ENCODE measurements at regions not wholly inside any gene's neighbourhood (a gene's known extent, or its start where the extent isn't known, plus 50 kb on each side); places are given as distances from the start of the nearest gene placed in this dataset.

- no peak for ATAC-seq
These were observed 760.6 kb downstream of the EFNB2 start for GRCh38 chr13:105774739-105775460.

GRCh38 chr13:105773863-105774538 lies 761.5 kb downstream of the EFNB2 start:
- no peak for TF ChIP-seq CTCF (IDR thresholded peaks at IDR 0.05)
- Histone ChIP-seq H3K9me3 (no peaks in the 10 kb centered on the region), H3K36me3 (ENCODE audit: low read depth) (no peaks in the 10 kb centered on the region), H3K4me1 (ENCODE audit: low read depth) (no peaks in the 10 kb centered on the region), H3K4me3 (no peak overlapping the region)
- DNase-seq: no peak
- ATAC-seq: no peak
- intact Hi-C loops (cut with DNase I, micrococcal nuclease): no loop called here

More at GRCh38 chr13:105774739-105775460, 760.6 kb downstream of the EFNB2 start:
- TF ChIP-seq CTCF (IDR thresholded peaks at IDR 0.05): no peak
- Histone ChIP-seq H3K4me3 (no peak overlapping the region), H3K4me1 (ENCODE audit: low read depth) (no peaks in the 10 kb centered on the region), H3K9me3 (no peaks in the 10 kb centered on the region), H3K36me3 (ENCODE audit: low read depth) (no peaks in the 10 kb centered on the region)
- intact Hi-C loops (cut with DNase I, micrococcal nuclease): no loop called here
- no peak for DNase-seq

- H3K36me3 ChIP-seq (ENCODE audit: low read depth): no peaks in the 10 kb centered on the region
- intact Hi-C loops (cut with DNase I, micrococcal nuclease): no loop called here
- H3K4me3 ChIP-seq: no peak overlapping the region
- ATAC-seq: no peak
- TF ChIP-seq CTCF (IDR thresholded peaks at IDR 0.05): no peak
- no peaks in the 10 kb centered on the region for H3K4me1 ChIP-seq (ENCODE audit: low read depth)
- no peak for DNase-seq
- no peaks in the 10 kb centered on the region for H3K9me3 ChIP-seq
These were observed 762.2 kb downstream of the EFNB2 start for GRCh38 chr13:105773241-105773640.

GRCh38 chr13:105764486-105764885 lies 771.0 kb downstream of the EFNB2 start:
- DNase-seq (no peak), ATAC-seq (no peak)
- TF ChIP-seq CTCF (IDR thresholded peaks at IDR 0.05): no peak
- H3K4me1 ChIP-seq (ENCODE audit: low read depth): no peaks in the 10 kb centered on the region
- H3K9me3 ChIP-seq: no peaks in the 10 kb centered on the region
- intact Hi-C loops (cut with DNase I, micrococcal nuclease): no loop called here
- H3K36me3 ChIP-seq (ENCODE audit: low read depth): no peaks in the 10 kb centered on the region
- H3K4me3 ChIP-seq: no peak overlapping the region

- TF ChIP-seq CTCF (IDR thresholded peaks at IDR 0.05): no peak
- Histone ChIP-seq H3K4me3 (no peak overlapping the region), H3K4me1 (ENCODE audit: low read depth) (no peaks in the 10 kb centered on the region), H3K9me3 (no peaks in the 10 kb centered on the region), H3K36me3 (ENCODE audit: low read depth) (no peaks in the 10 kb centered on the region)
- ATAC-seq (no peak), DNase-seq (no peak)
- intact Hi-C loops (cut with DNase I, micrococcal nuclease): no loop called here
These were observed 771.6 kb downstream of the EFNB2 start for GRCh38 chr13:105763851-105764250.
